Endometrial microvascular endothelial cells (primary cell): ENCODE measurements at regions not wholly inside any gene's neighbourhood (a gene's known extent, or its start where the extent isn't known, plus 50 kb on each side); places are given as distances from the start of the nearest gene placed in this dataset.
"Not testable (repeated sequence)": the region's sequence is repeated elsewhere in the genome, so short reads cannot be mapped to it uniquely, and the experiment has no call there.

Experiments
- in situ Hi-C: cut with HindIII; loops from 2 replicates; pipeline ENCODE4 v1.10.0; 2017; ENCODE audit warnings: low sequenced_read_pairs, low pct_unique_long_range_greater_than_20kb; ENCODE audit errors: inconsistent ontology term

GRCh38 chr15:39238443-39238842, 342.4 kb upstream of the THBS1 start:
- in situ Hi-C loops: no loop called here

GRCh38 chr15:39239562-39239961, 341.3 kb upstream of the THBS1 start:
- in situ Hi-C loops: no loop called here

- in situ Hi-C loops: no loop called here
Measured at GRCh38 chr15:39242345-39242744, 338.5 kb upstream of the THBS1 start.

GRCh38 chr15:39243396-39243795, 337.5 kb upstream of the THBS1 start:
- in situ Hi-C loops: no loop called here

- in situ Hi-C loops: no loop called here
Measured at GRCh38 chr15:39244776-39245175, 336.1 kb upstream of the THBS1 start.

- in situ Hi-C loops: no loop called here
Measured at GRCh38 chr15:39246523-39246922, 334.4 kb upstream of the THBS1 start.

GRCh38 chr15:39247574-39247973, 333.3 kb upstream of the THBS1 start:
- in situ Hi-C loops: no loop called here

- in situ Hi-C loops: no loop called here
Measured at GRCh38 chr15:39248204-39248603, 332.7 kb upstream of the THBS1 start.

- in situ Hi-C loops: no loop called here
Measured at GRCh38 chr15:39250001-39250400, 330.9 kb upstream of the THBS1 start.

GRCh38 chr15:39250460-39251186, 330.3 kb upstream of the THBS1 start:
- in situ Hi-C loops: no loop called here

- in situ Hi-C loops: no loop called here
Measured at GRCh38 chr15:39251413-39252133, 329.3 kb upstream of the THBS1 start.

- in situ Hi-C loops: no loop called here
Measured at GRCh38 chr15:39252134-39252470, 328.8 kb upstream of the THBS1 start.

GRCh38 chr15:39253552-39253951, 327.3 kb upstream of the THBS1 start:
- in situ Hi-C loops: no loop called here

- in situ Hi-C loops: no loop called here
Measured at GRCh38 chr15:39254181-39254580, 326.7 kb upstream of the THBS1 start.

- in situ Hi-C loops: no loop called here
Measured at GRCh38 chr15:39255760-39256159, 325.1 kb upstream of the THBS1 start.

GRCh38 chr15:39260391-39260790, 320.5 kb upstream of the THBS1 start:
- in situ Hi-C loops: no loop called here

- in situ Hi-C loops: no loop called here
Measured at GRCh38 chr15:39260791-39261190, 320.1 kb upstream of the THBS1 start.

GRCh38 chr15:39261397-39262183, 319.3 kb upstream of the THBS1 start:
- in situ Hi-C loops: not testable (repeated sequence)

GRCh38 chr15:39262995-39263772, 317.7 kb upstream of the THBS1 start:
- in situ Hi-C loops: not testable (repeated sequence)
